Mucosa of descending colon (tissue), 3 donors: ENCODE measurements at regions not wholly inside any gene's neighbourhood (a gene's known extent, or its start where the extent isn't known, plus 50 kb on each side); places are given as distances from the start of the nearest gene placed in this dataset.

Experiments used
- ATAC-seq: fragments of 200-7000 bp; cut with Tn5 transposase; one replicate; pipeline ENCODE4 v1.9.1; 2020; ENCODE audit warnings: mild to moderate bottlenecking, moderate library complexity
- DNase-seq, 3 donors: peaks; one replicate each; pipeline ENCODE4 v3.0.0-alpha.2; 2020
- H3K36me3 ChIP-seq: fragments of 200-600 bp; one replicate; pipeline ENCODE4 v1.8.0; 2021; ENCODE audit warnings: low read depth, mild to moderate bottlenecking
- H3K4me1 ChIP-seq: fragments of 200-600 bp; one replicate; pipeline ENCODE4 v1.8.0; 2021; ENCODE audit warnings: low read depth, mild to moderate bottlenecking
- H3K4me3 ChIP-seq: fragments of 200-600 bp; one replicate; pipeline ENCODE4 v1.8.0; 2021; ENCODE audit warnings: mild to moderate bottlenecking
- H3K9me3 ChIP-seq: fragments of 200-600 bp; one replicate; pipeline ENCODE4 v1.8.0; 2021; ENCODE audit warnings: mild to moderate bottlenecking
- CTCF ChIP-seq: fragments of 200-600 bp; IDR thresholded peaks from one replicate; pipeline ENCODE4 v1.8.0; 2022; ENCODE audit warnings: antibody characterized with exemption, mild to moderate bottlenecking
- intact Hi-C, 2 donors: fragments of 100-400 bp; cut with DNase I in 1 of 2; cut with micrococcal nuclease in 1 of 2; formaldehyde crosslinking; loops; one replicate each; pipeline versions ENCODE4 v1.11.0 to v1.11.1; 2022; cut with DNase I, micrococcal nuclease
- donor health status: DM: no; HTN: no; CAD: no; lungs with moderate emphysema.
- donor health status: DM: no; HTN: no; CAD: no.
- donor health status: DM: no; HTN: yes; CAD: no.

GRCh38 chr4:3855646-3856045 is 89.5 kb downstream of the ADRA2C start:
- Histone ChIP-seq H3K4me1 (no peaks in the 10 kb centered on the region), H3K4me3 (no peak overlapping the region), H3K9me3 (no peaks in the 10 kb centered on the region), H3K36me3 (no peaks in the 10 kb centered on the region)
- no peak for TF ChIP-seq CTCF
- DNase-seq (no peak), ATAC-seq (no peak)
- intact Hi-C loops, result no loop called here

- no peaks in the 10 kb centered on the region for H3K36me3 ChIP-seq
- H3K4me3 ChIP-seq, result no peak overlapping the region
- no peak for TF ChIP-seq CTCF
- no peaks in the 10 kb centered on the region for H3K9me3 ChIP-seq
- DNase-seq (no peak), ATAC-seq (no peak)
- intact Hi-C loops, result no loop called here
- no peaks in the 10 kb centered on the region for H3K4me1 ChIP-seq
These were observed 90.5 kb downstream of the ADRA2C start for GRCh38 chr4:3856604-3857204.

DNA sequence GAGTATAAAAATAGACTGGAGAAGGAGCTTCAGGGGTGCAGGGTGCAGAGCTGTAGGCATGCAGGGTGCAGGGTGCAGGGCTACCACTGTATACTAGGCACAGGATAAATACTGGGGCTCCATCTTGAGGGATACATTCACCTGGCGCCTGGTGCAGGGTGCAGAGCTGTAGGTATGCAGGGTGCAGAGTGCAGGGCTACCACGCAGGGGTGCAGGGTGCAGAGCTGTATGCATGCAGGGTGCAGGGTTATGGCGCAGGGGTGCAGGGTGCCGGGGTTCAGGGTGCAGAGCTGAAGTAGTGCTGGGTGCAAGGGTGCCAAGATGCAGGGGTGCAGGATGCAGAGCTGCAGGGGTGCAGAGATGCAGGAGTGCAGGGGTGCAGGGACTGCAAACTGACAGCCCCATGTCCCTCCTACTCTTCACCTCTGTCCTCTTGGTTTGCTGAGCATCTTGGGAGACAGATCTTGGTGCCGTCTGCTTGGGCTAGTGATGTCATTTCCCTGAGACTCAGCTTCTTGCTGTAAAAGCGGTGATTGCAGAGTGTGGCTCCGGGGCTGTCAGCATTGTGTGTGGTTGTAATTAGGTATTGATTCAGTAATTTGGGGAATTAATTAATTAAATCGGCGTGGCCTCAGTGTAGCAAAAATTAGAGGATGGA is 91.2 kb downstream of the ADRA2C start:
- Histone ChIP-seq H3K9me3 (no peaks in the 10 kb centered on the region), H3K4me3 (no peak overlapping the region), H3K4me1 (no peaks in the 10 kb centered on the region), H3K36me3 (no peaks in the 10 kb centered on the region)
- intact Hi-C loops, result no loop called here
- ATAC-seq (no peak), DNase-seq (peak in 1 of 3 donors; percentile 12)
- no peak for TF ChIP-seq CTCF

DNA sequence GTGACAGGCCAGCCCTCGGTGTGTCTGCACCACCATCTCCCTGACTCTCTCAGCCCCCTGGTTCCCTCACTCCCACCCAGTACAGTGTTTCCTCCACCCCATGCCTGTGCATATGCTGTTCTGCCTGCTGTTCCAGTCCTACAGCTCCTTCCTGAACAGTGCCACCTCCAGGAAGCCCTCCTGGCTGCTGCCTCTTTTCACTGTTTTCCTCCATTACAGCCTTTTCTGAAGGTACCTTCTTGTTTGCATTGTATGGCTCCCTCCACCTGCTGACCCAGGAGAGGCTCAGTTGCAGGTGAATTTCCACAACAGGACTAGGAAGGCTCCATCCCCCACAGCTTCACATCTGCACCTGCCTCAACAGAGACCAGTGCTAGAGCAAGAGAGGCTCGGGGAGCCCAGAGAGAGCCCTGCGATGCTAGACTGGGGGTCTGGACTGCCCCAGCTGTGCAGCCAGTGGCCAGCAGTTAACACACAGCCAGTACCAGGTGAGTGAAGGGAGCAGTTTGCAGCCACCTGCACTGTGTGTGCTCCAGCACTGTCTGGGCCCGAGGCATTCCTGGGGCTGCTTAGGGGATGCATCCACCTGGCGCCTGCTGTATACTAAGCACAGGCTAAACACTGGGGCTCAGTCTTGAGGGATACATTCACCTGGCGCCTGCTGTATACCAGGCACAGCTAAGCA is 92.0 kb downstream of the ADRA2C start:
- intact Hi-C loops, result no loop called here

GRCh38 chr4:3858765-3859388 is 92.7 kb downstream of the ADRA2C start:
- TF ChIP-seq CTCF, result no peak
- Histone ChIP-seq H3K4me3 (no peak overlapping the region), H3K36me3 (no peaks in the 10 kb centered on the region), H3K4me1 (no peaks in the 10 kb centered on the region), H3K9me3 (no peaks in the 10 kb centered on the region)
- DNase-seq (no peak), ATAC-seq (no peak)
- intact Hi-C loops, result no loop called here

More for the DNA sequence above, 92.0 kb downstream of the ADRA2C start:
- Histone ChIP-seq H3K36me3 (no peaks in the 10 kb centered on the region), H3K9me3 (no peaks in the 10 kb centered on the region), H3K4me1 (no peaks in the 10 kb centered on the region), H3K4me3 (no peak overlapping the region)
- ATAC-seq (no peak), DNase-seq (no peak)
- TF ChIP-seq CTCF, result no peak
